GM23338 (cell line): ENCODE measurements at regions not wholly inside any gene's neighbourhood (a gene's known extent, or its start where the extent isn't known, plus 50 kb on each side); places are given as distances from the start of the nearest gene placed in this dataset.

Experiments
- CREB1 ChIP-seq: fragments of 250-450 bp; sonication (Bioruptor Pico); IDR thresholded peaks from 2 replicates; pipeline ENCODE4 v1.5.0; 2020; ENCODE audit warnings: low read depth, mild to moderate bottlenecking, moderate library complexity
- EZH2 ChIP-seq: fragments of 200-600 bp; sonication (generic); IDR thresholded peaks from one replicate; pipeline ENCODE4 v1.8.0; 2017; ENCODE audit warnings: antibody characterized with exemption, mild to moderate bottlenecking, low read depth; ENCODE audit not compliant: unreplicated experiment
- EZH2phosphoT487 ChIP-seq: fragments of 200-600 bp; sonication (generic); IDR thresholded peaks from one replicate; pipeline ENCODE4 v1.8.1; 2018; ENCODE audit warnings: antibody characterized with exemption; ENCODE audit not compliant: unreplicated experiment
- JUNB ChIP-seq: IDR thresholded peaks from one replicate; pipeline ENCODE4 v1.6.1; 2016; ENCODE audit warnings: antibody characterized with exemption; ENCODE audit not compliant: unreplicated experiment
- POLR2AphosphoS5 ChIP-seq: IDR thresholded peaks from 2 replicates; pipeline ENCODE4 v1.6.1; 2016; ENCODE audit warnings: antibody characterized with exemption, low read depth
- ZNF114 ChIP-seq: fragments of 250-450 bp; sonication (Bioruptor Pico); IDR thresholded peaks from 2 replicates; pipeline ENCODE4 v1.5.0; 2020; ENCODE audit warnings: mild to moderate bottlenecking, moderate library complexity
- TF ChIP-seq, protein P1 (sequence below), 2 experiments: fragments of 200-600 bp in 1 of 2; sonication (generic) in 1 of 2; conservative IDR thresholded peaks; 2 replicates each; pipeline versions ENCODE4 v1.5.1 to v1.6.1; 2016 to 2017; ENCODE audit warnings: antibody characterized with exemption in 2 of 2, low read depth in 2 of 2, mild to moderate bottlenecking in 2 of 2, moderate library complexity in 1 of 2
- TF ChIP-seq, protein P2 (sequence below): IDR thresholded peaks from one replicate; pipeline ENCODE4 v1.6.1; 2018; ENCODE audit warnings: antibody characterized with exemption; ENCODE audit not compliant: unreplicated experiment
- TF ChIP-seq, protein P3 (sequence below): IDR thresholded peaks from 2 replicates; pipeline ENCODE4 v1.6.1; 2016; ENCODE audit warnings: antibody characterized with exemption

DNA sequence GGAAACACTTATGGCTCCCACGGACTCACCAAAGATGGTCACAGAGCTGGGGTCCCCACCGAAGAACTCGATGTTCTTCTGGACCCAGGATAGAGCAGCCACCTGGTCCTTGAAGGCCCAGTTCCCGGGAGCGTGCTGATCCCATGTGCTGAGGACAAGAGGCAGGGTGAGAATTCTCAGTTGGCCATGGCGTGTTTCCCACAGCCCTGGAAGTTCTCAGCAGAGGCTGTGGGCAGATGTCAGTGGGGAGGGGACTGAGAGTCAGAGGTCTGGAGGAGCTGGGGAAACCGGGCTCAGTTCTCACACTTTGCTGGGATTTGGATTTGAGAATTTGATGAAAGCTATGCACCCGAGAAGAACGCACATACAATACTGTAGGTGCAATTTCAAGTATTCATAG lies 193.3 kb downstream of the BCR start:
- TF ChIP-seq, protein P1, sequence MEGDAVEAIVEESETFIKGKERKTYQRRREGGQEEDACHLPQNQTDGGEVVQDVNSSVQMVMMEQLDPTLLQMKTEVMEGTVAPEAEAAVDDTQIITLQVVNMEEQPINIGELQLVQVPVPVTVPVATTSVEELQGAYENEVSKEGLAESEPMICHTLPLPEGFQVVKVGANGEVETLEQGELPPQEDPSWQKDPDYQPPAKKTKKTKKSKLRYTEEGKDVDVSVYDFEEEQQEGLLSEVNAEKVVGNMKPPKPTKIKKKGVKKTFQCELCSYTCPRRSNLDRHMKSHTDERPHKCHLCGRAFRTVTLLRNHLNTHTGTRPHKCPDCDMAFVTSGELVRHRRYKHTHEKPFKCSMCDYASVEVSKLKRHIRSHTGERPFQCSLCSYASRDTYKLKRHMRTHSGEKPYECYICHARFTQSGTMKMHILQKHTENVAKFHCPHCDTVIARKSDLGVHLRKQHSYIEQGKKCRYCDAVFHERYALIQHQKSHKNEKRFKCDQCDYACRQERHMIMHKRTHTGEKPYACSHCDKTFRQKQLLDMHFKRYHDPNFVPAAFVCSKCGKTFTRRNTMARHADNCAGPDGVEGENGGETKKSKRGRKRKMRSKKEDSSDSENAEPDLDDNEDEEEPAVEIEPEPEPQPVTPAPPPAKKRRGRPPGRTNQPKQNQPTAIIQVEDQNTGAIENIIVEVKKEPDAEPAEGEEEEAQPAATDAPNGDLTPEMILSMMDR (conservative IDR thresholded peaks at IDR 0.05; ENCODE audit: low read depth in 2 of 2), result no peak
- TF ChIP-seq, protein P2, sequence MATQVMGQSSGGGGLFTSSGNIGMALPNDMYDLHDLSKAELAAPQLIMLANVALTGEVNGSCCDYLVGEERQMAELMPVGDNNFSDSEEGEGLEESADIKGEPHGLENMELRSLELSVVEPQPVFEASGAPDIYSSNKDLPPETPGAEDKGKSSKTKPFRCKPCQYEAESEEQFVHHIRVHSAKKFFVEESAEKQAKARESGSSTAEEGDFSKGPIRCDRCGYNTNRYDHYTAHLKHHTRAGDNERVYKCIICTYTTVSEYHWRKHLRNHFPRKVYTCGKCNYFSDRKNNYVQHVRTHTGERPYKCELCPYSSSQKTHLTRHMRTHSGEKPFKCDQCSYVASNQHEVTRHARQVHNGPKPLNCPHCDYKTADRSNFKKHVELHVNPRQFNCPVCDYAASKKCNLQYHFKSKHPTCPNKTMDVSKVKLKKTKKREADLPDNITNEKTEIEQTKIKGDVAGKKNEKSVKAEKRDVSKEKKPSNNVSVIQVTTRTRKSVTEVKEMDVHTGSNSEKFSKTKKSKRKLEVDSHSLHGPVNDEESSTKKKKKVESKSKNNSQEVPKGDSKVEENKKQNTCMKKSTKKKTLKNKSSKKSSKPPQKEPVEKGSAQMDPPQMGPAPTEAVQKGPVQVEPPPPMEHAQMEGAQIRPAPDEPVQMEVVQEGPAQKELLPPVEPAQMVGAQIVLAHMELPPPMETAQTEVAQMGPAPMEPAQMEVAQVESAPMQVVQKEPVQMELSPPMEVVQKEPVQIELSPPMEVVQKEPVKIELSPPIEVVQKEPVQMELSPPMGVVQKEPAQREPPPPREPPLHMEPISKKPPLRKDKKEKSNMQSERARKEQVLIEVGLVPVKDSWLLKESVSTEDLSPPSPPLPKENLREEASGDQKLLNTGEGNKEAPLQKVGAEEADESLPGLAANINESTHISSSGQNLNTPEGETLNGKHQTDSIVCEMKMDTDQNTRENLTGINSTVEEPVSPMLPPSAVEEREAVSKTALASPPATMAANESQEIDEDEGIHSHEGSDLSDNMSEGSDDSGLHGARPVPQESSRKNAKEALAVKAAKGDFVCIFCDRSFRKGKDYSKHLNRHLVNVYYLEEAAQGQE, result no peak
- no peak for TF ChIP-seq POLR2AphosphoS5
- TF ChIP-seq EZH2, result no peak
- TF ChIP-seq JUNB, result no peak
- TF ChIP-seq, protein P3, sequence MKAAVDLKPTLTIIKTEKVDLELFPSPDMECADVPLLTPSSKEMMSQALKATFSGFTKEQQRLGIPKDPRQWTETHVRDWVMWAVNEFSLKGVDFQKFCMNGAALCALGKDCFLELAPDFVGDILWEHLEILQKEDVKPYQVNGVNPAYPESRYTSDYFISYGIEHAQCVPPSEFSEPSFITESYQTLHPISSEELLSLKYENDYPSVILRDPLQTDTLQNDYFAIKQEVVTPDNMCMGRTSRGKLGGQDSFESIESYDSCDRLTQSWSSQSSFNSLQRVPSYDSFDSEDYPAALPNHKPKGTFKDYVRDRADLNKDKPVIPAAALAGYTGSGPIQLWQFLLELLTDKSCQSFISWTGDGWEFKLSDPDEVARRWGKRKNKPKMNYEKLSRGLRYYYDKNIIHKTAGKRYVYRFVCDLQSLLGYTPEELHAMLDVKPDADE, result no peak
- no peak for TF ChIP-seq EZH2phosphoT487
- no peak for TF ChIP-seq ZNF114
- TF ChIP-seq CREB1 (CRISPR knock-in tag), result no peak
